H9 (cell line): ENCODE measurements at regions not wholly inside any gene's neighbourhood (a gene's known extent, or its start where the extent isn't known, plus 50 kb on each side); places are given as distances from the start of the nearest gene placed in this dataset.

ENCODE experiments used
- DNase-seq: peaks from one replicate; pipeline ENCODE4 v3.0.0-alpha.2; 2017
- H2AFZ ChIP-seq: one replicate; pipeline ENCODE4 v1.6.1; 2013; ENCODE audit warnings: mild to moderate bottlenecking, low read length, control low read depth, moderate library complexity
- H2AK5ac ChIP-seq: 2 replicates; pipeline ENCODE4 v1.6.1; 2013; ENCODE audit warnings: low read length, control low read depth, mixed read lengths; ENCODE audit not compliant: insufficient read length
- H2BK120ac ChIP-seq: one replicate; pipeline ENCODE4 v1.6.1; 2013; ENCODE audit warnings: low read depth, mild to moderate bottlenecking, low read length, control low read depth, inconsistent platforms; ENCODE audit not compliant: poor library complexity, severe bottlenecking
- H2BK12ac ChIP-seq: 2 replicates; pipeline ENCODE4 v1.6.1; 2013; ENCODE audit warnings: low read length, control low read depth, mixed read lengths, low read depth; ENCODE audit not compliant: insufficient read length
- H2BK15ac ChIP-seq: 2 replicates; pipeline ENCODE4 v1.6.1; 2013; ENCODE audit warnings: low read depth, low read length, control low read depth
- H2BK20ac ChIP-seq: one replicate; pipeline ENCODE4 v1.6.1; 2013; ENCODE audit warnings: low read depth, mild to moderate bottlenecking, low read length, control low read depth, inconsistent platforms; ENCODE audit not compliant: poor library complexity, severe bottlenecking
- H2BK5ac ChIP-seq: 2 replicates; pipeline ENCODE4 v1.6.1; 2013; ENCODE audit warnings: low read length, control low read depth, mixed read lengths; ENCODE audit not compliant: insufficient read length
- H3K14ac ChIP-seq: 2 replicates; pipeline ENCODE4 v1.6.1; 2013; ENCODE audit warnings: low read length, control low read depth; ENCODE audit not compliant: insufficient read depth
- H3K18ac ChIP-seq: 2 replicates; pipeline ENCODE4 v1.6.1; 2013; ENCODE audit warnings: low read depth, mild to moderate bottlenecking, mixed read lengths, low read length, control low read depth; ENCODE audit not compliant: insufficient read length
- H3K23ac ChIP-seq: 2 replicates; pipeline ENCODE4 v1.6.1; 2013; ENCODE audit warnings: low read length, control low read depth, mixed read lengths, low read depth; ENCODE audit not compliant: insufficient read length
- H3K23me2 ChIP-seq: 2 replicates; pipeline ENCODE4 v1.6.1; 2013; ENCODE audit warnings: low read depth, mild to moderate bottlenecking, mixed read lengths, low read length, control low read depth; ENCODE audit not compliant: insufficient read length, poor library complexity, severe bottlenecking
- H3K27ac ChIP-seq: 2 replicates; pipeline ENCODE4 v1.5.1; 2013; ENCODE audit warnings: low read length, control low read depth, mixed read lengths, low read depth; ENCODE audit not compliant: insufficient read length
- H3K27me3 ChIP-seq: 2 replicates; pipeline ENCODE4 v1.6.1; 2013; ENCODE audit warnings: low read length, control low read depth, inconsistent platforms; ENCODE audit not compliant: insufficient read depth
- H3K4ac ChIP-seq: 2 replicates; pipeline ENCODE4 v1.6.1; 2013; ENCODE audit warnings: low read depth, mild to moderate bottlenecking, control low read depth, inconsistent platforms, low read length, moderate library complexity
- H3K4me1 ChIP-seq: 2 replicates; pipeline ENCODE4 v1.6.1; 2013; ENCODE audit warnings: low read length, control low read depth, inconsistent platforms; ENCODE audit not compliant: insufficient read depth
- H3K4me2 ChIP-seq: 2 replicates; pipeline ENCODE4 v1.6.1; 2013; ENCODE audit warnings: low read length, control low read depth, mixed read lengths; ENCODE audit not compliant: insufficient read length, insufficient read depth
- H3K56ac ChIP-seq: 2 replicates; pipeline ENCODE4 v1.6.1; 2013; ENCODE audit warnings: low read depth, mild to moderate bottlenecking, mixed read lengths, low read length, control low read depth; ENCODE audit not compliant: insufficient read length
- H3K79me1 ChIP-seq: 2 replicates; pipeline ENCODE4 v1.6.1; 2013; ENCODE audit warnings: low read depth, mild to moderate bottlenecking, moderate library complexity, low read length, control low read depth, inconsistent platforms; ENCODE audit not compliant: insufficient read depth, poor library complexity, severe bottlenecking
- H3K79me2 ChIP-seq: 2 replicates; pipeline ENCODE4 v1.6.1; 2013; ENCODE audit warnings: low read length, control low read depth, inconsistent platforms; ENCODE audit not compliant: insufficient read depth
- H3K9ac ChIP-seq: 2 replicates; pipeline ENCODE4 v1.6.1; 2013; ENCODE audit warnings: low read length, control low read depth, mixed read lengths; ENCODE audit not compliant: insufficient read length; ENCODE audit errors: extremely low read depth
- H3K9me3 ChIP-seq: one replicate; pipeline ENCODE4 v1.6.1; 2013; ENCODE audit warnings: low read depth, low read length, inconsistent platforms; ENCODE audit not compliant: control insufficient read depth
- H3T11ph ChIP-seq: one replicate; pipeline ENCODE4 v1.6.1; 2013; ENCODE audit warnings: mild to moderate bottlenecking, low read length, control low read depth, inconsistent platforms
- H4K20me1 ChIP-seq: one replicate; pipeline ENCODE4 v1.6.1; 2013; ENCODE audit not compliant: control insufficient read depth, insufficient read length, insufficient read depth
- H4K5ac ChIP-seq: 2 replicates; pipeline ENCODE4 v1.6.1; 2013; ENCODE audit warnings: low read depth, mild to moderate bottlenecking, mixed read lengths, low read length, control low read depth; ENCODE audit not compliant: insufficient read length
- H4K8ac ChIP-seq: replicated peaks from 2 replicates; pipeline ENCODE4 v1.6.1; 2013; ENCODE audit warnings: low read length, control low read depth, mixed read lengths, low read depth; ENCODE audit not compliant: insufficient read length
- H4K91ac ChIP-seq: 2 replicates; pipeline ENCODE4 v1.6.1; 2013; ENCODE audit warnings: low read depth, mild to moderate bottlenecking, moderate library complexity, mixed read lengths, low read length, control low read depth; ENCODE audit not compliant: insufficient read length
- H3K27ac Mint-ChIP-seq, 3 experiments: 2 replicates in 2 of 3; 3 replicates in 1 of 3; pipeline ENCODE4 v1.8.0; 2020 to 2021; ENCODE audit warnings: mixed read lengths in 3 of 3, mild to moderate bottlenecking in 1 of 3, moderate library complexity in 1 of 3
- H3K27me3 Mint-ChIP-seq: 2 replicates; pipeline ENCODE4 v1.8.0; 2021; ENCODE audit warnings: low read depth, mild to moderate bottlenecking, moderate library complexity, mixed read lengths
- H3K36me3 Mint-ChIP-seq, 3 experiments: 2 replicates in 2 of 3; 3 replicates in 1 of 3; pipeline ENCODE4 v1.8.0; 2020 to 2021; ENCODE audit warnings: low read depth in 3 of 3, mixed read lengths in 3 of 3; ENCODE audit not compliant: insufficient read depth in 1 of 3
- H3K4me1 Mint-ChIP-seq, 2 experiments: 2 replicates each; pipeline ENCODE4 v1.8.0; 2020; ENCODE audit warnings: mixed read lengths in 2 of 2
- H3K4me3 Mint-ChIP-seq, 2 experiments: 2 replicates in 1 of 2; 3 replicates in 1 of 2; pipeline ENCODE4 v1.8.0; 2020 to 2021; ENCODE audit warnings: mild to moderate bottlenecking in 2 of 2, mixed read lengths in 2 of 2, moderate library complexity in 1 of 2
- H3K9me3 Mint-ChIP-seq, 2 experiments: 2 replicates in 1 of 2; 3 replicates in 1 of 2; pipeline ENCODE4 v1.8.0; 2020; ENCODE audit warnings: mild to moderate bottlenecking in 2 of 2, mixed read lengths in 2 of 2, moderate library complexity in 1 of 2
- WGBS: extraction: QIAGEN DNeasy Blood & Tissue Kit; methylation state at CpG from one replicate; pipeline ENCODE4 v1.1.7; 2013; ENCODE audit warnings: missing lambda C conversion rate, low lambda C conversion rate, mixed read lengths; ENCODE audit not compliant: insufficient read length; ENCODE audit errors: extremely low coverage; 5-methylcytosine and 5-hydroxymethylcytosine counted together
- TF ChIP-seq, protein P1 (sequence below): fragments of 200-600 bp; sonication (generic); conservative IDR thresholded peaks from 3 replicates; pipeline ENCODE4 v1.8.0; 2021; ENCODE audit warnings: antibody characterized with exemption, mild to moderate bottlenecking

DNA sequence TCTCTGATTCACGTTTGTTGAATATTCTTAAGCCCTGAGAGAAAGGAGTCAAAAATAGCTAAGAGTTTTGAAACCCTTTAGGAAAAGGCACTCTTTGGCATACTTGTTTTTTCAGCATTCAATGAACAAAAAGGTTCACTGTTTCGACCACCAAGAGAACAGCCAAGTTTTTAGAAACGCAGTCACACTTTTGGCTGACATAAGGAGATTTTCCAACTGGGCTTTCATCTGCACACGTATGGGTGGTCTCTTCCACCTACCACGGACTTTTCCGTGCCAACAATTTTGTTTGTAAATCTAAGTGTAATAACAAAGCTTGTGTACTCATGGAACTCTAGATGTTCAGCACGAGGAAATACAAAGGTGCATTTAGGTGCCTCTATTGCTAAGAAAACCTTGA is 270.3 kb downstream of the WDR11 start:
- Histone ChIP-seq H2BK12ac (no peak overlapping the region), H3K79me2 (no peaks in the 10 kb centered on the region), H3T11ph (no peak overlapping the region), H2BK120ac (no peak overlapping the region), H3K79me1 (no peaks in the 10 kb centered on the region), H3K9ac (no peak overlapping the region), H4K20me1 (no peaks in the 10 kb centered on the region), H4K8ac (no peak overlapping the region), H3K27me3 (no peaks in the 10 kb centered on the region), H3K14ac (no peak overlapping the region), H4K91ac (no peak overlapping the region), H3K23me2 (no peaks in the 10 kb centered on the region), H3K4me2 (no peak overlapping the region), H4K5ac (no peak overlapping the region), H2AK5ac (no peak overlapping the region), H2AFZ (no peak overlapping the region), H3K27ac (no peak overlapping the region), H2BK15ac (no peak overlapping the region), H2BK20ac (no peak overlapping the region), H2BK5ac (no peak overlapping the region), H3K56ac (no peak overlapping the region), H3K9me3 (no peaks in the 10 kb centered on the region), H3K18ac (no peak overlapping the region), H3K23ac (no peak overlapping the region), H3K4ac (no peak overlapping the region), H3K4me1 (no peaks in the 10 kb centered on the region)
- Mint-ChIP-seq H3K27me3 (no peaks in the 10 kb centered on the region; the same call in 1 of the 2 replicates), H3K36me3 (peaks cover 0 to 3% (median 0%) of the 10 kb centered on the region in 3 experiments; a peak in 2 of 7 replicates), H3K4me3 (no peak overlapping the region), H3K9me3 (peaks cover 10 to 11% of the 10 kb centered on the region in 2 experiments), H3K27ac (no peak overlapping the region), H3K4me1 (peaks cover 2 to 8% of the 10 kb centered on the region in 2 experiments; a peak in 3 of 4 replicates)
- no CpG with 5 or more reads among the region's 7 CpGs for WGBS
- TF ChIP-seq, protein P1, sequence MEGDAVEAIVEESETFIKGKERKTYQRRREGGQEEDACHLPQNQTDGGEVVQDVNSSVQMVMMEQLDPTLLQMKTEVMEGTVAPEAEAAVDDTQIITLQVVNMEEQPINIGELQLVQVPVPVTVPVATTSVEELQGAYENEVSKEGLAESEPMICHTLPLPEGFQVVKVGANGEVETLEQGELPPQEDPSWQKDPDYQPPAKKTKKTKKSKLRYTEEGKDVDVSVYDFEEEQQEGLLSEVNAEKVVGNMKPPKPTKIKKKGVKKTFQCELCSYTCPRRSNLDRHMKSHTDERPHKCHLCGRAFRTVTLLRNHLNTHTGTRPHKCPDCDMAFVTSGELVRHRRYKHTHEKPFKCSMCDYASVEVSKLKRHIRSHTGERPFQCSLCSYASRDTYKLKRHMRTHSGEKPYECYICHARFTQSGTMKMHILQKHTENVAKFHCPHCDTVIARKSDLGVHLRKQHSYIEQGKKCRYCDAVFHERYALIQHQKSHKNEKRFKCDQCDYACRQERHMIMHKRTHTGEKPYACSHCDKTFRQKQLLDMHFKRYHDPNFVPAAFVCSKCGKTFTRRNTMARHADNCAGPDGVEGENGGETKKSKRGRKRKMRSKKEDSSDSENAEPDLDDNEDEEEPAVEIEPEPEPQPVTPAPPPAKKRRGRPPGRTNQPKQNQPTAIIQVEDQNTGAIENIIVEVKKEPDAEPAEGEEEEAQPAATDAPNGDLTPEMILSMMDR = no peak
- DNase-seq = no peak
